ENCODE measurements at regions not wholly inside any gene's neighbourhood (a gene's known extent, or its start where the extent isn't known, plus 50 kb on each side); places are given as distances from the start of the nearest gene placed in this dataset.

GRCh38 chr3:53965291-53965690 is 73.6 kb upstream of the SELENOK start:
- TF ChIP-seq CTCF (IDR thresholded peaks at IDR 0.05), result no peak
- intact Hi-C loops (cut with DNase I, micrococcal nuclease), result no loop called here
- no peaks in the 10 kb centered on the region for H3K36me3 ChIP-seq (ENCODE audit: low read depth)
- no peaks in the 10 kb centered on the region for H3K9me3 ChIP-seq
- DNase-seq, result no peak
- no peak overlapping the region for H3K4me3 ChIP-seq
- no peaks in the 10 kb centered on the region for H3K4me1 ChIP-seq (ENCODE audit: low read depth)
- no peak for ATAC-seq

- Histone ChIP-seq H3K9me3 (no peaks in the 10 kb centered on the region), H3K4me1 (ENCODE audit: low read depth) (no peaks in the 10 kb centered on the region), H3K36me3 (ENCODE audit: low read depth) (no peaks in the 10 kb centered on the region), H3K4me3 (no peak overlapping the region)
- DNase-seq (no peak), ATAC-seq (no peak)
- intact Hi-C loops (cut with DNase I, micrococcal nuclease), result no loop called here
- TF ChIP-seq CTCF (IDR thresholded peaks at IDR 0.05), result no peak
Observed at GRCh38 chr3:53957831-53958230, 66.2 kb upstream of the SELENOK start.

GRCh38 chr3:53956586-53956985 is 64.9 kb upstream of the SELENOK start:
- Histone ChIP-seq H3K4me1 (ENCODE audit: low read depth) (no peaks in the 10 kb centered on the region), H3K36me3 (ENCODE audit: low read depth) (no peaks in the 10 kb centered on the region), H3K9me3 (no peaks in the 10 kb centered on the region), H3K4me3 (no peak overlapping the region)
- TF ChIP-seq CTCF (IDR thresholded peaks at IDR 0.05), result no peak
- ATAC-seq, result no peak
- no peak for DNase-seq
- intact Hi-C loops (cut with DNase I, micrococcal nuclease), result no loop called here

GRCh38 chr3:53949541-53949940 is 57.9 kb upstream of the SELENOK start:
- peaks cover 24% of the 10 kb centered on the region for H3K9me3 ChIP-seq
- H3K36me3 ChIP-seq (ENCODE audit: low read depth), result no peaks in the 10 kb centered on the region
- no peak overlapping the region for H3K4me3 ChIP-seq
- DNase-seq (no peak), ATAC-seq (no peak)
- TF ChIP-seq CTCF (IDR thresholded peaks at IDR 0.05), result no peak
- intact Hi-C loops (cut with DNase I, micrococcal nuclease), result no loop called here
- no peaks in the 10 kb centered on the region for H3K4me1 ChIP-seq (ENCODE audit: low read depth)

GRCh38 chr3:53948174-53948573 is 56.5 kb upstream of the SELENOK start:
- DNase-seq, result no peak
- Histone ChIP-seq H3K4me1 (ENCODE audit: low read depth) (no peaks in the 10 kb centered on the region), H3K9me3 (peaks cover 24% of the 10 kb centered on the region), H3K4me3 (no peak overlapping the region), H3K36me3 (ENCODE audit: low read depth) (no peaks in the 10 kb centered on the region)
- intact Hi-C loops (cut with DNase I, micrococcal nuclease), result no loop called here
- no peak for ATAC-seq
- TF ChIP-seq CTCF (IDR thresholded peaks at IDR 0.05), result no peak

GRCh38 chr3:53944028-53944427 is 52.4 kb upstream of the SELENOK start:
- no peak for DNase-seq
- Histone ChIP-seq H3K9me3 (peaks cover 24% of the 10 kb centered on the region), H3K4me1 (ENCODE audit: low read depth) (no peaks in the 10 kb centered on the region), H3K36me3 (ENCODE audit: low read depth) (no peaks in the 10 kb centered on the region), H3K4me3 (no peak overlapping the region)
- TF ChIP-seq CTCF (IDR thresholded peaks at IDR 0.05), result no peak
- intact Hi-C loops (cut with DNase I, micrococcal nuclease), result no loop called here
- ATAC-seq, result no peak

Data from mucosa of descending colon (tissue), 3 donors.